K562 (cell line): ENCODE measurements at regions not wholly inside any gene's neighbourhood (a gene's known extent, or its start where the extent isn't known, plus 50 kb on each side); places are given as distances from the start of the nearest gene placed in this dataset.

ENCODE experiments used
- ATAC-seq: fragments of 200-7000 bp; cut with Tn5 transposase; 3 replicates; pipeline ENCODE4 v1.9.1; 2020; ENCODE audit warnings: moderate library complexity
- BruUV-seq: library from RNA; stranded (reverse); fragments of 400-500 nt; replicated peaks from 2 replicates; lab custom pipeline; 2021; lab: Mats Ljungman, UMichigan
- CTCF ChIA-PET: fragments of 300-600 bp; formaldehyde crosslinking; extraction: SDS; loops from one replicate; lab custom pipeline; 2021; ENCODE audit warnings: low intra/inter-chr PET ratio; lab: Yijun Ruan, JAX
- POLR2A ChIA-PET: fragments of 300-600, 350-650 bp; sonication (Branson Sonifier 250); formaldehyde crosslinking; extraction: SDS; loops from one replicate; lab custom pipeline; 2021; ENCODE audit warnings: antibody characterized with exemption, inconsistent platforms; lab: Yijun Ruan, JAX
- DNase-seq, 4 experiments: peaks; one replicate each; pipeline versions ENCODE4 v3.0.0 to v3.0.0-alpha.2; 2011 to 2018; ENCODE audit warnings: low spot score in 3 of 4, mixed read lengths in 3 of 4; ENCODE audit errors: extremely low read depth in 1 of 4
- FAIRE-seq: peaks from 2 replicates; lab custom pipeline; 2011; peaks lifted over from hg19 to GRCh38; lab: Jason Lieb, UNC
- H2AFZ ChIP-seq: 2 replicates; pipeline ENCODE4 v1.6.0; 2011; ENCODE audit warnings: low read depth, low read length, control low read depth, inconsistent platforms
- H3K27ac ChIP-seq: fragments of 200-600 bp; 3 replicates; pipeline ENCODE4 v1.8.0; 2011; ENCODE audit warnings: low read depth, mild to moderate bottlenecking, control low read depth, inconsistent platforms, low read length, moderate library complexity, mixed read lengths; ENCODE audit errors: extremely low read depth
- H3K27me3 ChIP-seq, 2 experiments: fragments of 300-600 bp in 1 of 2; 2 replicates in 1 of 2; 3 replicates in 1 of 2; pipeline versions ENCODE4 v1.6.0 to v1.8.0; 2011; ENCODE audit warnings: inconsistent platforms in 2 of 2, low read length in 2 of 2, mild to moderate bottlenecking in 1 of 2, mixed read lengths in 1 of 2, moderate library complexity in 1 of 2; ENCODE audit not compliant: control insufficient read depth in 2 of 2, insufficient read depth in 2 of 2
- H3K36me3 ChIP-seq: fragments of 300-600 bp; 3 replicates; pipeline ENCODE4 v1.8.0; 2011; ENCODE audit warnings: mild to moderate bottlenecking, low read length, inconsistent platforms; ENCODE audit not compliant: control insufficient read depth, insufficient read depth
- H3K4me1 ChIP-seq, 2 experiments: fragments of 200-600 bp in 1 of 2; replicated peaks in 1 of 2; 2 replicates in 1 of 2; 3 replicates in 1 of 2; pipeline versions ENCODE4 v1.5.1 to v1.8.0; 2011; ENCODE audit warnings: inconsistent platforms in 2 of 2, low read length in 2 of 2, mild to moderate bottlenecking in 1 of 2, mixed read lengths in 1 of 2, moderate library complexity in 1 of 2; ENCODE audit not compliant: control insufficient read depth in 2 of 2, insufficient read depth in 2 of 2
- H3K4me2 ChIP-seq: 2 replicates; pipeline ENCODE4 v1.6.1; 2011; ENCODE audit warnings: low read length, control low read depth, inconsistent platforms, mixed read lengths; ENCODE audit not compliant: insufficient read depth
- H3K4me3 ChIP-seq: fragments of 200-600 bp; sonication (generic), shearing (Covaris generic); 2 replicates; pipeline ENCODE4 v1.5.1; 2016; ENCODE audit warnings: control low read depth, inconsistent platforms
- H3K79me2 ChIP-seq: fragments of 200-600 bp; 3 replicates; pipeline ENCODE4 v1.8.0; 2011; ENCODE audit warnings: low read length, inconsistent platforms; ENCODE audit not compliant: control insufficient read depth, insufficient read depth
- H3K9ac ChIP-seq, 2 experiments: 2 replicates each; pipeline versions ENCODE4 v1.6.0 to v1.6.1; 2011; ENCODE audit warnings: low read depth in 2 of 2, low read length in 2 of 2, control low read depth in 1 of 2, inconsistent platforms in 1 of 2, mild to moderate bottlenecking in 1 of 2, mixed read lengths in 1 of 2; ENCODE audit not compliant: insufficient read depth in 1 of 2
- H3K9me1 ChIP-seq: one replicate; pipeline ENCODE4 v1.6.0; 2011; ENCODE audit warnings: inconsistent platforms, mild to moderate bottlenecking, low read length, moderate library complexity; ENCODE audit not compliant: control insufficient read depth, insufficient read depth
- H3K9me3 ChIP-seq: replicated peaks from 2 replicates; pipeline ENCODE4 v1.5.1; 2011; ENCODE audit warnings: low read depth, low read length, inconsistent platforms; ENCODE audit not compliant: control insufficient read depth, insufficient read depth
- H4K20me1 ChIP-seq: replicated peaks from 2 replicates; pipeline ENCODE4 v1.6.1; 2011; ENCODE audit warnings: low read length, inconsistent platforms, mixed read lengths; ENCODE audit not compliant: control insufficient read depth, insufficient read depth
- BCL6 ChIP-seq: fragments of 250-450 bp; sonication (Bioruptor Pico); IDR thresholded peaks from 2 replicates; pipeline ENCODE4 v1.4.0; 2020
- CEBPG ChIP-seq, 3 experiments: fragments of 200-800 bp in 1 of 3; sonication (Bioruptor generic) in 1 of 3; sonication (generic) in 1 of 3; formaldehyde crosslinking in 1 of 3; IDR thresholded peaks in 2 of 3; conservative IDR thresholded peaks in 1 of 3; 2 replicates each; pipeline versions ENCODE4 v1.6.1 to v1.8.0; 2016 to 2022; ENCODE audit warnings: missing compliant biosample characterization in 2 of 3, missing genetic modification characterization in 2 of 3, mild to moderate bottlenecking in 1 of 3, missing genetic modification reagents in 1 of 3
- MTA2 ChIP-seq: fragments of 450-650 bp; IDR thresholded peaks from 2 replicates; pipeline ENCODE4 v1.6.1; 2016; ENCODE audit warnings: low read depth
- TCFL5 ChIP-seq: fragments of 250-450 bp; sonication (Bioruptor Pico); conservative IDR thresholded peaks from 2 replicates; pipeline ENCODE4 v1.6.1; 2021; ENCODE audit warnings: mild to moderate bottlenecking, moderate library complexity, matching md5 sums
- TRIM28 ChIP-seq: fragments of 450-650 bp; IDR thresholded peaks from 2 replicates; pipeline ENCODE4 v1.6.1; 2017
- ZNF146 ChIP-seq: IDR thresholded peaks from one replicate; pipeline ENCODE4 v1.6.1; 2018; ENCODE audit warnings: missing compliant biosample characterization; ENCODE audit not compliant: unreplicated experiment
- in situ Hi-C: fragments of 300-500 bp; cut with MboI; formaldehyde crosslinking; loops from 4 replicates; pipeline ENCODE4 v1.15.0; 2018; ENCODE audit warnings: inconsistent platforms, mixed read lengths
- intact Hi-C: fragments of 100-400 bp; cut with micrococcal nuclease; formaldehyde crosslinking; loops from 2 replicates; pipeline ENCODE4 v1.14.2; 2022
- TF ChIP-seq, protein P1 (sequence below): fragments of 250-450 bp; sonication (Bioruptor Pico); IDR thresholded peaks from 2 replicates; pipeline ENCODE4 v1.5.0; 2020; ENCODE audit warnings: mild to moderate bottlenecking, borderline replicate concordance
- TF ChIP-seq, protein P2 (sequence below): IDR thresholded peaks from 3 replicates; pipeline ENCODE4 v1.6.1; 2011; ENCODE audit warnings: borderline replicate concordance, mild to moderate bottlenecking, moderate library complexity; ENCODE audit not compliant: insufficient read length; ENCODE audit errors: extremely low read depth

DNA sequence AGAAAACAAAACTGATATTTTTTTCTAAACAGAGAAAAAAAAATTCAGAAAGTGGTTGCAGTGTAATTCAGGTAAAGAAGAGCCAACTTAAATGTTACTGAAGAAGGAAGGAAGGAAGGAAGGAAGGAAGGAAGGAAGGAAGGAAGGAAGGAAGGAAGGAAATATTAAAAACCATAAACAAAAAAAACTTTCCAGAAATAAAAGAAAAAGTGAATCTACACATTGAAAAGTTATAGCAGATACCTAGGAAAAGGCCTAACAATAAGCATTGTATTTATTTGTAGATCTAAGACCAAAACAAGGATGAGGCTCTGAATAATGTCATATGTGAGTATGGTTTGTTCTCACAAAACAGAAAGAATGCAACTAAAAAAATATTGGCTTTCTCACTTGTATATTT lies 345.4 kb upstream of the NR5A2 start:
- intact Hi-C loops = no loop called here
- H3K9ac ChIP-seq = no peak overlapping the region
- in situ Hi-C loops = loop anchor here (10.0 kb wide), 1 partner anchor 803 kb away; no protein-coding TSS in a partner anchor
- no peak overlapping the region for H3K27ac ChIP-seq
- H3K4me1 ChIP-seq = no peaks in the 10 kb centered on the region
- TF ChIP-seq, protein P1, sequence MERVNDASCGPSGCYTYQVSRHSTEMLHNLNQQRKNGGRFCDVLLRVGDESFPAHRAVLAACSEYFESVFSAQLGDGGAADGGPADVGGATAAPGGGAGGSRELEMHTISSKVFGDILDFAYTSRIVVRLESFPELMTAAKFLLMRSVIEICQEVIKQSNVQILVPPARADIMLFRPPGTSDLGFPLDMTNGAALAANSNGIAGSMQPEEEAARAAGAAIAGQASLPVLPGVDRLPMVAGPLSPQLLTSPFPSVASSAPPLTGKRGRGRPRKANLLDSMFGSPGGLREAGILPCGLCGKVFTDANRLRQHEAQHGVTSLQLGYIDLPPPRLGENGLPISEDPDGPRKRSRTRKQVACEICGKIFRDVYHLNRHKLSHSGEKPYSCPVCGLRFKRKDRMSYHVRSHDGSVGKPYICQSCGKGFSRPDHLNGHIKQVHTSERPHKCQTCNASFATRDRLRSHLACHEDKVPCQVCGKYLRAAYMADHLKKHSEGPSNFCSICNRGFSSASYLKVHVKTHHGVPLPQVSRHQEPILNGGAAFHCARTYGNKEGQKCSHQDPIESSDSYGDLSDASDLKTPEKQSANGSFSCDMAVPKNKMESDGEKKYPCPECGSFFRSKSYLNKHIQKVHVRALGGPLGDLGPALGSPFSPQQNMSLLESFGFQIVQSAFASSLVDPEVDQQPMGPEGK (CRISPR knock-in tag) = no peak
- TF ChIP-seq, protein P2, sequence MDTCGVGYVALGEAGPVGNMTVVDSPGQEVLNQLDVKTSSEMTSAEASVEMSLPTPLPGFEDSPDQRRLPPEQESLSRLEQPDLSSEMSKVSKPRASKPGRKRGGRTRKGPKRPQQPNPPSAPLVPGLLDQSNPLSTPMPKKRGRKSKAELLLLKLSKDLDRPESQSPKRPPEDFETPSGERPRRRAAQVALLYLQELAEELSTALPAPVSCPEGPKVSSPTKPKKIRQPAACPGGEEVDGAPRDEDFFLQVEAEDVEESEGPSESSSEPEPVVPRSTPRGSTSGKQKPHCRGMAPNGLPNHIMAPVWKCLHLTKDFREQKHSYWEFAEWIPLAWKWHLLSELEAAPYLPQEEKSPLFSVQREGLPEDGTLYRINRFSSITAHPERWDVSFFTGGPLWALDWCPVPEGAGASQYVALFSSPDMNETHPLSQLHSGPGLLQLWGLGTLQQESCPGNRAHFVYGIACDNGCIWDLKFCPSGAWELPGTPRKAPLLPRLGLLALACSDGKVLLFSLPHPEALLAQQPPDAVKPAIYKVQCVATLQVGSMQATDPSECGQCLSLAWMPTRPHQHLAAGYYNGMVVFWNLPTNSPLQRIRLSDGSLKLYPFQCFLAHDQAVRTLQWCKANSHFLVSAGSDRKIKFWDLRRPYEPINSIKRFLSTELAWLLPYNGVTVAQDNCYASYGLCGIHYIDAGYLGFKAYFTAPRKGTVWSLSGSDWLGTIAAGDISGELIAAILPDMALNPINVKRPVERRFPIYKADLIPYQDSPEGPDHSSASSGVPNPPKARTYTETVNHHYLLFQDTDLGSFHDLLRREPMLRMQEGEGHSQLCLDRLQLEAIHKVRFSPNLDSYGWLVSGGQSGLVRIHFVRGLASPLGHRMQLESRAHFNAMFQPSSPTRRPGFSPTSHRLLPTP = no peak
- TF ChIP-seq MTA2 (no peak), CEBPG (CRISPR knock-in tag; IDR thresholded peaks at IDR 0.05) (no peak), CEBPG (tag; conservative IDR thresholded peaks at IDR 0.05 in 1 of 2, IDR thresholded peaks at IDR 0.05 in 1 of 2) (no peak), TRIM28 (no peak), BCL6 (CRISPR knock-in tag) (no peak), ZNF146 (CRISPR knock-in tag) (no peak), TCFL5 (CRISPR knock-in tag) (no peak)
- BruUV-seq = no TSS peak
- no peaks in the 10 kb centered on the region for H3K9me1 ChIP-seq
- no peaks in the 10 kb centered on the region for H4K20me1 ChIP-seq
- no peaks in the 10 kb centered on the region for H3K27me3 ChIP-seq
- POLR2A ChIA-PET = no interaction called here
- FAIRE-seq (no peak), DNase-seq (no peak), ATAC-seq (no peak)
- no peak overlapping the region for H3K4me2 ChIP-seq
- no peak overlapping the region for H3K4me3 ChIP-seq
- no peaks in the 10 kb centered on the region for H3K9me3 ChIP-seq
- no peaks in the 10 kb centered on the region for H3K36me3 ChIP-seq
- H2AFZ ChIP-seq = no peak overlapping the region
- CTCF ChIA-PET = no interaction called here
- H3K79me2 ChIP-seq = no peaks in the 10 kb centered on the region
